Ovary (tissue), 3 donors: ENCODE measurements at regions not wholly inside any gene's neighbourhood (a gene's known extent, or its start where the extent isn't known, plus 50 kb on each side); places are given as distances from the start of the nearest gene placed in this dataset.

Experiments
- CTCF ChIP-seq, 3 donors: fragments of 450-650 bp in 2 of 3; fragments of 200-600 bp in 1 of 3; IDR thresholded peaks; one replicate each; pipeline versions ENCODE4 v1.5.1 to v1.8.0; 2016 to 2022; ENCODE audit warnings: antibody characterized with exemption in 3 of 3, mild to moderate bottlenecking in 1 of 3
- POLR2A ChIP-seq: fragments of 450-650 bp; IDR thresholded peaks from one replicate; pipeline ENCODE4 v1.6.1; 2017; ENCODE audit warnings: antibody characterized with exemption, mild to moderate bottlenecking, moderate library complexity
- donor health status: DM: no; HTN: no; CAD: no.

GRCh38 chr9:100848726-100849125 lies 179.8 kb upstream of the PLPPR1 start:
- TF ChIP-seq CTCF (IDR thresholded peaks at IDR 0.05) (no peak), POLR2A (no peak)
